ENCODE measurements at regions not wholly inside any gene's neighbourhood (a gene's known extent, or its start where the extent isn't known, plus 50 kb on each side); places are given as distances from the start of the nearest gene placed in this dataset.

DNA sequence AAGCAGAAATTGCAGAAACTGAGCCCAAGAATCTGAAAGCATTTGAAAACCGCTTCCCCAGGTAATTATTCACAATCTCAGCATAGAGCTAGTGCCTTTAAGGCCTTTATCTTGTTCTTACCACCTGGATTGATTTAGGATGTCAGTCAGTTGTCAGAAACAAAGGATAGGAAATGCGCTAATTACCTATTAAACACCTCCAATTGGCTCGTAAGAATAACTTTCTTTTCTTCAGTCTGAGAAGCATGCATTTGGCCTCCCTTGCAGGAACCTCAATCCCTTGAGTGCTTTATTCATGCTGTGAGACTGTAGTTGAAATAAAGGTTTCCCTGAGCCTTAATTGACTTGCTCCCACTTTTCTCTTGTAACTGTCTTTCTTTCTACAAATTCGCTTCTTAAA, 400.3 kb upstream of the LRATD1 start:
- no peak for DNase-seq

DNA sequence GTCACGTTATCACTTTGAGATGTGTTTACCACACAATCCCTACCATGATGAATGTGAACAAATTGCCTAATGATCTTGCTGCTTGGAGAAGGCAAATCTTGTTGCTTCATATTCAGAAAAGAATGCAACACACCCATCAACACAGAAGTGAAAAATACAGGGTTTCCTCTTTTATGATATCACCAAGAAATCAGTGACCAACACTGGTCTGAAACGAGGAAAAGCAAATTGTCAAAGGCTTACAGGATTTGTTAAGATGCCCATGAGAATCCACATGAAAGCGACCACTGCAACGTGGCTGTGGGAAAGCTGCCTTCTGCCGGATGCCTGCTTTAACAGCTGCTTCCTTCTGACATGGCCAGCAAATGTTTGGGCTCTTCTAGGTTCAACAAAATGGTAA, 397.6 kb upstream of the LRATD1 start:
- DNase-seq: no peak

DNA sequence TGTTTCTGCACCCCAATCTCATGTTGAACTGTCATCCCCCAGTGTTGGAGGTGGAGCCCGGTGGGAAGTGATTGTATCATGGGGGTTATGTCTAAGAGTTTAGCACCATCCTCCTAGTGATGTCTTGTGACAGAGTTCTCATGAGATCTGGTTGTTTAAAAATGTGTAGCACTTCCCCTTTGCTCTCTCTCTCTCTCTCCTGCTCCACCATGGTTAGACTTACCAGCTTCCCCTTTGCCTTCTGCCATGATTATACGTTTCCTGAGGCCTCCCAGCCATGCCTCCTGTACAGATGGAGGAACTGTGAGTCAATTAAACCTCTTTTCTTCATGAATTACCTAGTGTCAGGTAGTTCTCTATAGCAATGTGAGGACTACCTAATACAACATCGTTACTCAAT, 396.9 kb upstream of the LRATD1 start:
- no peak for DNase-seq

DNA sequence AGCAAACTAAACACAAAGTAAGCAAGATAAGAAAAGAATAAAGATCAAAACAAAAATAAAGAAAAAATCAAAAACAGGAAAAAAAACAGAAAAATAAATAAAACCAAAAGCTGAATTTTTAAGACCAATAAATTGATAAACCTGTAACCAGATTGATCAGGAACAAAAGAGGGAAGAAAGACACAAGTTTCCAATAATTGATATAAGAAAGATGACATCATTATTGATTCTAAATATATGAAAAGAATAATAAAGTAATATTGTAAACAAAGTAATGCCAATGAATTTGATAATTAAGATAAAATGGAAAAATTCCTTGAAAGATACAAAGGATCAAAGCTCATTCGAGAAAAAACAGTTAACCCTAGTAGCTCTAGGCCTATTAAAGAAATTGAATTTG, 394.6 kb upstream of the LRATD1 start:
- no peak for DNase-seq

DNA sequence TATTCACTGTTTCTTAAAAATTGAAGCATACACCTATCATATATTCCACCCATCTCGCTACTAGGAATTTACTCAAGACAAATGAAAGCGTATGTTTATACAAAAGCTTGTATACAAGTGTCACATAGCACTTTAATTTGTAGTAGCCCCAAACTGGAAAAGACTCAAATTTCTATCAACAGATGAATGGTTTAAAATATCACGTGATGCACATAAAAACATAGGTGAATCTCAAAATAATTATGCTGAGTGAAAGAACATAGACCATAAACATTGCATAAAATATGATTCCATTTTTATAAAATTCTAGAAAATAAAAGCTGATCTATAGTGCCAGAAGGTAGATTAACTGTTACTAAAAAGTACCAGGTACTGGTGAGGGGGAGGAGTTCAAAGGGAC, 392.9 kb upstream of the LRATD1 start:
- no peak for DNase-seq

DNA sequence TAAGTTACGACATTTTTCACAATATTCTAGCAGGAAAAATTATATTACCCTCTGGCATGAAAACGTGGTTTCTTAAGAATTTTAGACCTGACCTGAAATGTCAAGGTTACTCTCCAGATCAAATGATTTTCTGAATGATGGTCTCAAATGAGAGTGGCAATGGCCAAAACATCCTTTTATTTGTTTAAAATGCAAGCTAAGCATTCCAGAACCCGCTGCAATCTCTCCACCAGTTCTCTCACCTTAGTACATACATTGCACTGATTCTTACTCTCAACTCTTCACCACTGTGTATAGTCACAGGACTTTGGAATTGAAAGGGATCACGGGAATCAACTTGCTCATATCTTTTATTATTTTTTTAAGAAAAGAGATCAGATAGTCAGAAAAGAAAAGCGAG, 391.6 kb upstream of the LRATD1 start:
- no peak for DNase-seq

DNA sequence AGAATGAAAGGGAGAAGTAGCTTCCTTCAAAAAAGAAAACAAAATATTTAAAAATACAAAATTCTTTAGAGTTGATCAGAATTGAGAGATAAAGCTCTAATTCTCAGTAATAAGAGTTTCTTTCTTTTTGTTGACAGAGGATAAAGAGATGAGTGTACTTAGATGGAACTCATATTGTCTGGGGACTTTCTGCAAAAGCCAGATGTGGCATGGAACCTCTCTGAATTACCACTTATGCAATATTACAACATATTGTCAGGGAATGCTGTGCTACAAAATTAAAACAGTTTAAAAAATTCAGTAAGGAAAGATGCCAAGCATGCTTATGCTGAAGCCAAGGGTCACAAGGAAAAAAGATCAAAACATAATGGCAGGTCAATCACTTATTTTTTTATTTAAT, 386.6 kb upstream of the LRATD1 start:
- no peak for DNase-seq

DNA sequence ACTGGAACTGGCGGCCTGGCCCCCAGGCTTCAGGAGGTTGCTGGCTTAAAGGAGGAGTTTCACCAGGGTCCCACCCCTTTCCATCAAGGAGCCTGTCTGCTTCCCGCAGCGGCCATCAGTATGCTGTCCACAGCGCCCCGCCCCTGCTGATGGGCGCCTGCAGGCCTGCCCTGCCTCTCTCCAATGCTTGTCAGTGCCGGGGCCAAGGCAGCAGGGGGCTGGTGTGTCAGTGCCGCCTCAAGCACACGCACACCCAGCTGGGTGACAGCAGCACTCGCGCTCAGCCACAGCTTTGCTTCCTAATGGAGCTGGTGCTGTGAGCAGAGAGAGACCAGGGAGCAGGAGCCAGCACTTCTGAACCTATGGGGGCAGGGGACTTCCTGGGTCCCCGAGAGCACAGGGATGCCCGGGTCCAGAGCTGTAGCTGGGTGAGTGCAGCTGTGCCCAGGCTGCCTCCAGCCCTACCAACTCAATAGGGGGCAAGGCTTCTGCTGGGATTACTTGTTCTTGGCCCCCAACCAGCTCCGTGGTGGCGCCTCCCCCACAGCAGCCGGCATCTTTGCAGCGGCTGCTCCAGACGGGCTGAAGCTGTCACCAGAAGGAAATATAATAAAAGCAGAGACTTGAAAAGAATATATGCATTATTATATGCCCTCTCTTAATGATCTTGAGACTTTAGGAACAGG, 377.2 kb upstream of the LRATD1 start:
- peak; percentile 2 for DNase-seq

DNA sequence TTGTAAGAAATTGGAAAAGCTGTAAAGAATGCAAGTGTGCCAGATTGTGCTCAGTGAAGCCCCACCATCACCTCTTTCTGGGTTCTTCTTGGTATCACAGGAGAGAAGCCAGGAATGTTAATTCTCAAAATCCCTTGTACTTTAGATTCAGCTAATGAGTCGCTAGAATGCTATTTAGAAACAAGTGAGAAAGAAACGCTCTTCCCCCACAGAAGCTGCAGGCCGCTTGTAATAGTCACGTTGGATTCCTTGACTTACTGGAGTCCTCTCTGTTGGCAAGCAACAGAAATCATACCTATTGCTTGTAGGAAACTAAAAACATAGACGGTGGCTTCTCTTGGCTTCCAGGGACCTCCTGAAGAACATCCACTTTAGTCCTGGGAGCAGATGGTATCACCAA, 375.6 kb upstream of the LRATD1 start:
- no peak for DNase-seq

DNA sequence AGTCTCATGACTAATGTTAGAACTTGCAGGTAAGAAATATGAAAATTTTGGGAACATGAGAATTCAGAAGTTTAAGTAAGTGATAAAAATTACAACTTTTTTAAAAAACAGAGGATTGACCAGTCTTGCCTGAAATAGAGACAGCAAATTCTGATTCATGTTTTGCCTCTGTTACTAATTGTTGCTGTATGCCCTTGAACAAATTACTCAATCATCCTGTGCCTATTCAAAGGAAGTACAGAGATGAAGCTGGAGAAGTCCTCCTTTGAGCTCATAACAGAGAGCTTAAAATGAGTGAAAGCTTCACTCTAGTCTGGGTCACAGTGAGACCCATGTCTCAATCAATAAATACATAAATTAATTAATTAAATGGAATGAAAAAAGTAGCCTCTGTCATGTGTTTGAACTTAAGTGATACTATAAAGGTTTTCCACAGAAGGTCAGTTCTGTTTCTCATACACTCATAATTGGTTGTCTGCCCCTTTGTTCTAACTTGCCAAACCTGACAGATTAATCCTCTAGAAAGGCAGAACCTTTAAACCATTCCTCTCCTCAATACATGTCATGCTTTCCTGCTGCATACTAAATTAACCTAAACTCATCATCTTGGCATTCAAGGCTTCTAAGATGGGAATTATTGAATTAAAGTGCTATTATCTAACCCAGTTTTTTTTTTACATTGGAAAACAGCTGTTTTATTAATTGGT, 374.6 kb upstream of the LRATD1 start:
- DNase-seq: no peak

DNA sequence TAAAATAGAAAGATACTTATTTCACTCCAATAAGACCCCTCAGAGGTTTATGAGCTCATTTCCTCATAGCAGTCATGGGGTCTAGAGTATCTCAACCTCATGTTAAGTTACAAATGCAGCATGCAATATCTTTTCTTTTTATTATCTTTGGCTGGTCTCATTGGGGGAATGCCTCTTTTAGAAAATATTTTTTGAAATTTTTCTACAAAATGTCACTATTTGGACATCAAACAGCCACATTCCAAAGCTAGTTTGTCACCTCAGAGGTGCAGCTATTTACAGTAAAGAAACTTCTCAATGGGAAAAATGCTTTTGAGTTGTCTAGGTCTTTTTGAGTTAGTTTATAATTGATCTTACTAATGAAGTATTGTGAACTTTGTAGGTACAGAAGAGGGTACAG, 370.7 kb upstream of the LRATD1 start:
- DNase-seq: no peak

DNA sequence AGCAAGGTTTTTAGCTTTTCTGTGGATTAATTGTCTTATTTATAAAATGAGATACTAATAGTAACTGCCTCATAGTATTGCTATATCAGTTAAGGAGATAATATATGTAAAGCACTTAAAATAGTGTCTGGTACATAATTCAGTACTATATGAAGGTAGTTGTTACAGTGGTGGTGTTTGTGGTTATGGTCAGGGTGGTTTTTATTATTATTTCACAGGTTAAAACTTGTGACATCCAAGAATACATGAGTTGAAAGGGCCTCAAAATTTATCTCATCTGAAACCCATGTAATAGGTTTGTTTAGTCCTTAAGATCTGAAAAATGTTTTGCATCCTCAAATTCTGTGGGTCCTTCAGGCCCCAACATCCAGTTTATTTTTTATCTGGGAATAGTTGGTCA, 369.5 kb upstream of the LRATD1 start:
- DNase-seq: no peak

DNA sequence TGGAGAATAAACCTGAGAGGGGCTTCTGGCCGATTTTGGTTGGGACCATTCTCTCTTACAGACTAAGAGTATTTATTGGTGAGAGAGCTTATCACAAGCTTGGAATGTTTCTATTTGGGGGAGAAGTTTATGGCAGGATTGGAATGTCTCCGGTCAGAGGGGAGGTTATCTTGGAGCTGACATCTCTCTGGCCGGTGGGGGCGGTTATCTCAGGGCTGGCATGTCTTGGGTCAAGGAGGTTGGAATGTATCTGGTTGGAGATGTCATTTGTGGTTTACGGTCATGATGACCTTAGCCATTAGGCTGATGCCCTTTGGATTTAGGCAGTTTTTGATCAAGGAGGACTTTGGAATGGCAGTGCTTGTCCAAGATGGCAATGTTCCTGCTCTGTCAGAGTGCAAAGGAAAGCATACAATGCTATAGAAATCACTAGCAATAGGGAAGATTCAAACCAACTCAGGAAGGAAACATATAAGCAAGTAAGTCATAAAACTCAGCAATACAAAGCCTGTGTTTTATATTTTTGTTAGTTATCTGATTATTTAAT, 362.4 kb upstream of the LRATD1 start:
- DNase-seq: no peak

DNA sequence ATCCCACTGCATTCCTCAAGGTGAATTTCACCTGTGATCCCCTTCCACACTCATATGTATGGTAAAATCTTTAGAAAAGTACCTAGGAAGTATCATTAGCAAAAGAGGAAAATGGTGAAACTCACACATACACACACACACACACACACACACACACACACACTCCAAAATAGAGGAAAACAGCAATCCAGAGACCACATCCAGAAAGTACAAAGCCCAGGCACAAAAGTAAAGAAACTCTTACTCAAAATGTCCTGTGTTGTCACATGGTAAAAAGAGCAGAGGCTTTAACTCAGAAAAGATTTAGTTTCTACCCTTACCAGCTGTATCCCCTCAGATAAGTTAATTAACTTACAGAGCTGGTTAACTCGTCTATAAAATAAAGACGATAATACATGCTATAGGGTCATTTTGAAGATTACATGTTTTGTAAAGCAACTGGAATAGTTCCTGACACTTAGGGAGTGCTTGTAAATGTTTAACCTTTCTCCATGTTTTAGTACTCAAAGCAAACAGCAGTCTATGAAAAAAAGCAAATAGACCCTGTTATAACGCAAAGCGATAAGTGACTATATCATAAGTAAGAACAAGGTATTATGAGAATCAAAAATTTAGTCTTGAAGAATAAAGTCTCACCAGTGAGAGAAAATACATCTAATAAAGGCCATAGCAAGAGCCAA, 360.0 kb upstream of the LRATD1 start:
- no peak for DNase-seq

DNA sequence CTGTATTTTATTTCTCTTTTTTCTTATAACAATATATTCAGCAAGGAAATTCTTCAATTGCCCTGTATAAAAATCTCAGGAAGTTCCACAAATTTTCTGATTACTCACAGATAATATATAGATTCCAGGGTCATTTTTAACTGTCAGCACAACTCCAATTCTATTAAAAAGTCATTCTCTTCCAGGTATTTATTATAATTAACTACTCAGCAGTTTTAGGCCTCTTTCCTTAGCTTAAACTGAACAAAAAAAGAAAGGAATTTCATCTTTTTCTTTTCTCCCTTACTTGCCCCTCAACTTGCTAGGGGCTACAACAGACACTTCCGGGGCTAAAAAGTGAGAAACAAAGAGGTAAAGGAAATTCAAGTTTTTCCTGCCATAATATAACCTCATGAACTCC, 358.9 kb upstream of the LRATD1 start:
- DNase-seq: no peak

DNA sequence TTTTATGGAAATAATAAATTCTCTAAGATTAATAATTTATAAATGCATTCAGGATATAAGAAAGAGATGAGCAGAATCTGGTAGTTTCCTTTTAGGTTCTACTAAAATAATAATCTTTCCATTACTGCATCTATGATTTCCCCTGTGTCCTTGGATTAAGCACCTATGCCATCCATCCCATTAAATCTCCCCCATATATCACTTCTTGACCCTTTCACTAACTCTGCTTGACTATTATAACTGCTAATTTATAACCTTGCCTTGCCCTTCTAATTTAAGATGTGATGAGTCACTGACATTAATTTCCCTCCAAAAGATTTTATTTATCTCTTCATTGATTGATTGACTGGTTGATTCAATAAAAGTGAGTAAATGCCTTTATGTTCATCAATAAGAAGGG, 348.3 kb upstream of the LRATD1 start:
- no peak for DNase-seq

DNA sequence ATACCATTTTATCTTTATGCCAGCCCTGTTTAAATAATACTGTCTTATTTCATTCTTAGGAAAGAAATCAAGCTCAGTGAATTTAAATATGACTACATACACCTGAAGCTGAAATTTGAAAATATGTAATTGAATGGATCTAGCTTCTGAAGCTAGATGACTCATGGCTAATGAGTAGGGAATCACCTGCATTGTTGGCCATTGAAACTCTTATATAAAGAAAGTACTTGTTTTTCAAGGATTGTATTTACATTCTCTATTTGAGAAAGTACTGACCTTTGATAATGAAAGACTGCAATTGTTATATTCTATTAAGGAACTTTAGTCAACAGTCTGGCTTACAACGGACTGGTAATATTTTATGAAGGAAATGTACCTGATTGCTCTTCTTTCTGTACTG, 346.7 kb upstream of the LRATD1 start:
- no peak for DNase-seq

DNA sequence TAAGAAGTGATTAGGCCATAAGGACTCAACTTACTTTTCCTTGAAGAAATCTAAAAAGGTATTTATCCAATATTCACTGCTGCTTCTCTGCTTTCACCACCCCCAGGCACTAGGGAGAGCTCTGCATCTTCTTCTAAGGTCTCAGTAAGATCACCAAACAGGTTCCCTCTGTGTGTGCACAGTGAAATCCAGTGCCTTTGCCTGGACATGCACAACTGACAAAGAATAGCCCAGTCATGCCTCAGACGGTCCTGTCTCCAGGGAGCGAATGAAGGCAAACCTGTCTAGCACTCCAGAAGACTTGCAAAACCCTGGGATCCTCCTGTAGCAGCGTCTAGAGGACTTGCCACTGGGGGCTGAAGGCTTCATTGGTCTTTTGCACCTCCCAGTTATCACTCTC, 344.5 kb upstream of the LRATD1 start:
- DNase-seq: no peak

DNA sequence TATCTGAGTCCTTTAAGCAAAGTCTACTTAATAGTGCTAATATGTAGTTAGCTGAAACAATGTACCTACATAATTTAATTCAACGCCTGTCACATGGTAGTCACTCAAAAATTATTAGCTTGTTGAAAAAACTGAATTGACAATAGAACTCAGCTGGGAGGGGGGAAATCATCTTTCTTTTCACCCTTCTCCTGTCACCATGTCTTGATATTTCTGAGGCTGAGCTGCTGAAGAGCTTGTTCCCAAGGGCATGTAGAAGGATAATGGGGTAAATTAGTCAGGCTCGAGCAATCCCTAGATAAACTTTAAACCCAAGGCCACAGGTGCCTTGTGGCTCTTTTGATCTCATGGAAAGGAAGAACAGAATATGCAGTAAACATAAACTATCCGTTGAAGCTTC, 339.6 kb upstream of the LRATD1 start:
- DNase-seq: peak; percentile 22

DNA sequence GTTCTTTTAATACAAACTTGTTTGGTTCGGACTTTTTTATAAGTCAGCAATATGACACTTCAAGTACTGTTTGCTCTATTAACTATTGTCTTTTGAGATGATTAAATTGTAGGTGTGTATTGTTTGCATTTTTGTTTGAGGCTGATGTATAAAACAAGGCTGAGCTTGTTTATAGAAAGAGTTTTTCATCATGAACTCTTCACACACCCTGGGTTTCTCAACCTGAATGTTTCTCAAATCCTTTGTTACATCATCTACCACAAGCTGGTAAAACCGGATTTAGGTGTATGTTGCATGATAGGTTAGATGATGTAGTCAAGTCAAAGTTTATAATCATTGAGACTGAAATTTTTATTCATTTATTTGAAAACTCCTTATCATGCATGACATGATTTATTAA, 335.2 kb upstream of the LRATD1 start:
- DNase-seq: no peak

DNA sequence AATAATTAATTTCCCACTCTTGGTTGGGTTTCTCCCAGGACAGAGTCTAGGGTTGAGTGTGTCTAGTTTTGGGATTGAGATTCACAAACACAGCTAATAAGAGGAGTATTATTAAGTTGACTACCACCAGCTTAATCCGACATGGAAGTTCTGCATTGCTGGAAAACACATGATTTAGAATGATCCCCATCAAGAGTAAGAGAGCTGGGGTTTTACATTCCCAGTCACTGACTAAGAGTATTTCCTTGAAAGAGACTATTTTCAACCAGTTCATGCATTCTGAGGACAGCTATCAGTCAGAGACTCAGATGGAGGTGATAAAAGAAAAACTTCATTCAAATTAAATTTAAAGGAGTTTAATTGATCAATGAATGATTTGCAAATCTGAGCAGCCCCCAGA, 334.6 kb upstream of the LRATD1 start:
- DNase-seq: no peak

DNA sequence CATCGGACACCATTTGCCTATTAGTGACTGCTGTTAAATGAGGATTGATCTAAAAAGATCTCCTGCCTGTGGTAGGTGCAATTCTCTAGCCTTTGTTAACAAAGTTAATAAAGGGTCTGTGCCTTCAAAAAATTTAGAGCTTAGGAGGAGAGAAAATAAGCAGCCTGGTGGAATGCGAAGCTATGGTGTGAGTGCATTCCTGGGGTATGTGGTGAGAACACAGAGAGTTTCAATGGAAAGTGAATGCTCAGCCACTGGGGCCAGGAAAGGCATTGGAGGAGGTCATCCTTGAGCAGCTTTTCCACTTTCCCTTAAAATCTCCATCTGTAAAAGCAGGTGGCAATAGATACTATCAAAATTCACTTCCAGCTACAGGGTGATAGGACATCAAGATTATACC, 331.2 kb upstream of the LRATD1 start:
- no peak for DNase-seq

DNA sequence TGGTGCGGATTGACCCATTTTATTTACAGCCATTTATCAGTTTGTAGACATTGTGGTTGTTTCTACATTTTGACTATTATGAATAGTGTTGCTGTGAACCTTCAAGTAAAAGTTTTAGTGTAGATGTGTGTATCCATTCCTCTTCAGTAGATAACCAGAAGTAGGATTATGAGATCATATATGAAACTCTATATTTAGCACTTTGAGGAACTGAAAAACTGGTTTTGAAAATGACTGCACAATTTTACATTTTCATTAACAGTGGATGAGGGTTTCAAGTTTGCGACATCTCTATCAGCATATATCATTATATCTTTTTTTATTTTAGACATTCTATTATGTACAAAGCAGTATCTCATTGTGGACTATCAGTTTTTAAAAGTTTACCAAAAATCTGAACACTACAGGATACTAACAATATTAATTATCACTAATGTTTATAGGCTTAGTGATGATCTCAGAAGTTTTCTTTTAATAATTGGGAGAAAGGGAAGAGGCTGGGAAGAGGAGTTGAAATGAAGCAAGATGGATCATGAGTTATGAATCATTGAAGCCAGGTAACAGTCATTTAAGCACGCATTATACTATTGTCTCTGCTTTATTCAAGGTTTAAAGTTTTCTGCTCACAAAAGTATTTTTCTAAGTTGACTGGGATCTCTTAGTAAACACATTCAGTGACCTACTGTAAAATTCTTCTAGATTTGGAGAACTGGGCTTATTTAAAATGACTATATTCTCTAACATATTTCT, 329.0 kb upstream of the LRATD1 start:
- DNase-seq: no peak
